Activated effector memory CD4-positive, alpha-beta T cell treated with Interleukin-2 at 50 U/mL for 16 hours (primary cell): ENCODE measurements at regions not wholly inside any gene's neighbourhood (a gene's known extent, or its start where the extent isn't known, plus 50 kb on each side); places are given as distances from the start of the nearest gene placed in this dataset.
"Not testable (repeated sequence)": the region's sequence is repeated elsewhere in the genome, so short reads cannot be mapped to it uniquely, and the experiment has no call there.

ENCODE experiments used
- DNase-seq: peaks from one replicate; pipeline ENCODE4 v3.0.0-alpha.2; 2020

DNA sequence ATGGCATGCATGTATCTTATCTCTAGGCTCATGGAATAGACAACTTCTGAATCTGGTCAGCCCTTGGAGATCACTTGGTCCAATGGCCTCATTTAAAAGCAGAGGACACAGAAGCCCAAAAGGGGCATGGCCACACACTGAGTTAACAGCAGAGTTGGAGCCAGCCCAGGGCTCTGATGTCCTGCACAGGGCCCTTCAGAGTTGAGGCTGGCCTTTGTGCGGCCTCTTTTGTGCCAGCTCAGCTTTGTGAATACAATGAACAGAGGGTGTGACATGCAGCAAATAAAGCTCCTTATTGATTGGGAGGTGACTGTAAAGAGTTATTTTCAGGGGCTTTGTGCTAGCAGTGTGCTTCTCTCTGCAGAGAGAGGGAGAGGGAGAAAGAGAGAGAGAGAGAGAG, 150.1 kb upstream of the STK32A start:
- no peak for DNase-seq

DNA sequence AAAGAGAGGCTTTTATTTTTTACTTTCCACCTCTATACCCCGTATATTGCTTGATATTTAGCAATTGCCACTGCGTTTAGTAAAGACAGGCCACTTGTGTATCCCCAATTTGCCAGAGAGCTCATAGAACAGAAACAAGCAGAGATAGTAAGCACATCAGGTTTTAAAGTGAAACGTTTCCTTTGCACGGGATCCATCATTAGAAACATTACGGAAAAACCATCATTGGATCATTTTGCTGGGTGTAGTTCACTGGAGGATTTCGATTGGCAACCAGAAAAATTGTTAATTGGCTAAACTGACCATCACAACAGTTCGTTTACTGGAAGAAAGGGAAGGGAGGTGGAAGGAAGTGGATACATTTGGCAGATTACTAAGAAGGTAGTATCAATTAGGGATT, 149.4 kb upstream of the STK32A start:
- no peak for DNase-seq

DNA sequence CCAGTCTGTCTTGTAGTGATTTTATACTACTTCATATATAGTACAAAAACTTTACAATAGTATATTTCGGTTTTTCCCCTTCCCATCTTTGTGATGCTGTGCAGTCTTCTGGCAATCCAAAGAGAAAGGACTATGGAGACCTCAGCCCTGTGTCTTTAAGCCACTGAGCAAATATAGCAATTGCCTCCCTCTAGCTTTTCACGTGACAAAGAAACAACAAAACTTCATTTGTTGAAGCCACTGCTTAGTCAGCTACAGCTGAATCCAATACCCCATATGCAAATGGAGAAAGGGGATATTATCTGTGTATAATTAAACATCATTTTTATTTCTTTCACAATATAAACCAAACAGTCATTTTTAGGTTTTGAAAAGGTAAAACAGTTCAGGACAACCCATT, 142.8 kb upstream of the STK32A start:
- no peak for DNase-seq

- no peak for DNase-seq
Observed at GRCh38 chr5:147093138-147093537, 141.7 kb upstream of the STK32A start.

DNA sequence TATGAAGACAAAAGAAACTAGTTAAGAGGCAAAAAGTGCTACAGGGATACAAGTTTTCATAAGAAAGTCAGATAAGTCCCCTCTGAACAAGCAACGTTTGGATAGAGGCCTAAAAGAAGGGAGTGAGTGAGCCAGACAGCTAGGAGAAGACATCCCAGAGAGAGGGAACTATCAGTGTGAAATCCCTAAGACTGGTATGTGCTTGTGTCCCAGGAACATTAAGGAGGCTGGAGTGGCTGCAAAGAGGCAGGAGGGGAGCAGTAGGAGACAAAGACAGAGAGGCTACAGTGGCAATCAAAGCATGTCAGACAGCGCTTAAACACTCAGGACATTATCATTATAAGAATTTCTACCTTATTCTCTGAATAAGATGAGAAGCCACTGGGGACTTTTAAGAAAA, 139.1 kb upstream of the STK32A start:
- no peak for DNase-seq

- DNase-seq, result no peak
Observed at GRCh38 chr5:147098233-147098790, 136.5 kb upstream of the STK32A start.

- DNase-seq, result no peak
Observed at GRCh38 chr5:147101659-147102369, 133.0 kb upstream of the STK32A start.

GRCh38 chr5:147112899-147113298, 121.9 kb upstream of the STK32A start:
- no peak for DNase-seq

- no peak for DNase-seq
Observed at GRCh38 chr5:147113967-147114366, 120.9 kb upstream of the STK32A start.

- not testable (repeated sequence) for DNase-seq
Observed at GRCh38 chr5:147139759-147140158, 95.1 kb upstream of the STK32A start.

- no peak for DNase-seq
Observed at GRCh38 chr5:147140558-147140957, 94.3 kb upstream of the STK32A start.

- not testable (repeated sequence) for DNase-seq
Observed at GRCh38 chr5:147141580-147141979, 93.2 kb upstream of the STK32A start.

GRCh38 chr5:147143215-147143614, 91.6 kb upstream of the STK32A start:
- no peak for DNase-seq

- DNase-seq, result no peak
Observed at GRCh38 chr5:147145328-147145727, 89.5 kb upstream of the STK32A start.

DNA sequence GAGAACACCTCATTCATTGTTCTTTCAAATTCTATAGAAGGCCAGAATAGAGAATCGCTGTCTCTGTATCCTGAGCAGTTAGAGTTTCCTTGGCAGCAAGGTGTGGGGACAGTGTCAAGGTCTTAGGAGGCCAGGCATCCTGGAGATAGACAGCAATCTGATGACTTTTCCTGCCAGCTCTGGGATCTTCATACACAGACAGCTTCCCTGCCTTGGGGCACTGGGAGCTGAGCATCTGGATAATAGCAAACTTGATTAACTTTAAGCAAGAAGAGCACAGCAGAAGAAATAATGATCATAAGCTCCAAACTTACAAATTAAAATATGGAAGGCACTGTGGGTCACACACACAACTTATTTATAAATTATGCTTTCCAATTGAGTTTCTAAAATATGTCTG, 86.1 kb upstream of the STK32A start:
- no peak for DNase-seq

- no peak for DNase-seq
Observed at GRCh38 chr5:147152086-147152485, 82.7 kb upstream of the STK32A start.

DNA sequence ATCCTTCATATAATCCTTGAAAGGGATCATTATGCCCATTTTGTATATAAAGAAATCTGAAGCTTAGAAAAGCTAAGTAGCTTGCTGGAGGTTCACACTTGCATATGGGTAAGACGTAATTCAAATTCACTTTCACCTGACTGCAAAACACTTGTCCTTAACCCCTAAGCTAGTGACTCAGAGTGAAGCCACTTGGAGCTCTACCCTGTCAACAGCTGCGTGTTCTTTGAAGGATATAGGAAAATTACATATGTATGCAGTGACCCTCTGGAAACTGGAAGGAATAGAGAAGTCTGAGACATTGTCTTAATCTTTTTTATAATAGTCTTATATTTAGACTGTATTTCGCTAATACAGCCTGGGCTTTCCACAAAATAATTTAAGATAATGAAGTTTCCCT, 80.0 kb upstream of the STK32A start:
- no peak for DNase-seq

DNA sequence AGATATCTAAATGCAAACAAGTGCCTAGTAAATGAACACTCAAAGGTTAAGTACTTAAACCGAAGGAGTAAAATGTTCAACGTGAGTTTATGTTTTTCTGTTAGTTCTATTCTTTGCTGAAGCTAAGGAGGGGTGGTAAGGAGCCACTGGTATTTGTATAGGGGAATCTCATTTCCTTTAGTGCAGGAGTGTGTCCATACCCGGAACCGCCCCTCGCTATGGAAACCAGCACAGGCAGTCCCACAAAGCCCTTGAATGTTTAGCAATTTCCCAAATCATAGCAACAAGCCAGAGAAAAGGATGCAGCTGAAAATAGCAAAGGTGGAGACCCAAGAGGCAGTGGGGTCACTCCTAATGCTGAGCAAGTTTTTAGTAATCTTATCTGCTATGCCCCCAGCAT, 78.8 kb upstream of the STK32A start:
- DNase-seq, result no peak

DNA sequence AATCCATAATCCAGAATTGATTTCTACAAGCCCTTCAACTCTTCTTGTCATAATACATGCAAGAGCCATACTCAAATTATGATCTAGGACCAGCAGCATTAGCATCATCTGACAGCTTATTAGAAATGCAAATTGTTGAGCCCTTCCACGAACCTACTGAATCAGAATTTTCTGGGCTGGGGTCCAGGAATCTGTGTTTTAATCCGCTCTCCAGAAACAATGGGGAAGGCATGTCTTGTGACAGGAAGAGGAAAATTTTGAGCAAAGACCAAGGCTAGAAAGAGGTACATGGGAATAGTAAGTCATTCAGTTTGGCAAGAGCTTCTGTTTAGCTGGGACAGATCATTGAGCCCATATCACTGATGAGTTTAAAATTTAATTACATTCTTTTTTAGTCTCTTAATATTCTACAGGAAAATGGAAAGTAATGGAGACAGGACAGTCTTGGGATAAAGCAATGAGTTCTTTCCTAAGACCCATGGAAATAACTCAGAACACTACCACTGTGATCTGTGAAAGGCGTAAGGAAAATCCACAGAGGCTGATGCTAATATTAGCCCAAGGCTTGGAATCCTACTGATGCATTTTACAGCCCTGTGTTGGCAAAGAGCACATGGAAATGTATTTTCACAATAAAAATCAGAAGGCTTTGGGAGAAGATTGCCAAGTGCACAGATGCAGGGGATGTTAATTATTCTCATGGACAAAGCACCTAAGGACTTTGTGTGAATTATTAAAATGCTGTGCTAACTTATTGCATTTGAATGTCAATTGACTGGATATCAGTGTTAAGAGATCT, 73.7 kb upstream of the STK32A start:
- no peak for DNase-seq

- DNase-seq, result no peak
Observed at GRCh38 chr5:147162740-147163139, 72.1 kb upstream of the STK32A start.

- DNase-seq, result no peak
Observed at GRCh38 chr5:147167529-147167928, 67.3 kb upstream of the STK32A start.

DNA sequence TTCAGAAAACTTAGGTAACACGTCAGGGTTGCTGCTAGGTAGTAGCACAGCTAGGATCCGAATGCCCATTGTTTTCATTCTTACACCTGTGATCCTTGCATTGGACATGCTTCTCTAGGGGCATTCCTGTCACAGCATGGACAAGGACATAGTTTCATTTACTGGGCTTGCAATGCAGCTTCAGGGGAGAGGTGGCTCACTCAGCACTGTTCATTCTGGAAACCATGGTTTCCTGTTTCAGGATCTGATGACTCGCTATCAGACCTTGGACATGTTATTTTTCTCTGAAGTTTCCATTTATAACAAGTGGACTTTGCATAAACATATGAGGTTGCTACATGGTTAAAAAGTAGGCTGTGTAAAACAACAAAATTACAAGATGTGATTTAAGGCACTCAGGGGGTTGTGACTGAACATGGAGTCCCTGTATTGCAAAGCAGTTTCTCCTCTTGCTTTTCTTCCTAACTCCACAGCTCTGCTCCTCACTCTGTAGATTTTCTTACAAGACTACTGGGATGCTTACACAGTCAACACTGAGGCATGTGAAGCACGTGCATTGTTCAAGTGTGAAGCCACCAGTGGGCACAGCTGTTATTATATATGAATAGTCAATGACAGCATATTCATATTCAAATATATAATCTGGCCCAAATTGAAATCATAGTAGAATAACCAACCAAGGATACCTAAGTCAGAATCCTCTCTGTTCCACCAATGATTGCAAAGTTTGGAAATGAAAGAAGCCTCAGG, 66.1 kb upstream of the STK32A start:
- DNase-seq, result no peak

- no peak for DNase-seq
Observed at GRCh38 chr5:147169399-147169798, 65.4 kb upstream of the STK32A start.

DNA sequence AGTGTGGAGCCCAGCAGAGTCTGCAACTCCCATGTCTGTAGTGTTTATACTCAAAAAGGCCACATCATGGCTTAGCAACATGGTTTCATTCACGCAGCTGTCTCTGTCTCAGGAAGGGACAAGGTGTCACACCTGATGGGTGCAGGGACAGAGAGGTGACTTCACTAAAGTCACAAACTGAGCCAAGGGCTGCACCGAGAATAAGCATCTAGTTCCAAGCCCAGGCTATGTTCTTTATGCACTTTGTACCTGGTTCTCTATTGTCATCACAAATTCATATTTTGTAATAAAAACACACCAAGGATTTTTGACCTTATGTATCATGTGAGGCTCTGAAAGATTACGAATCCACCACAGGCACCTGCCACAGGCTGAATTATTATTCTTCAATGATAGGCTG, 64.9 kb upstream of the STK32A start:
- DNase-seq, result no peak
